Hypothalamus (tissue), 51 donors: ENCODE measurements at regions not wholly inside any gene's neighbourhood (a gene's known extent, or its start where the extent isn't known, plus 50 kb on each side); places are given as distances from the start of the nearest gene placed in this dataset.
A peak's percentile ranks its signal among the peaks of the same experiment; 100 is the strongest.

Experiments used
- DNase-seq, 51 donors: peaks; one replicate each; lab custom pipeline; 2025; lab: John Stamatoyannopoulos, UW

DNA sequence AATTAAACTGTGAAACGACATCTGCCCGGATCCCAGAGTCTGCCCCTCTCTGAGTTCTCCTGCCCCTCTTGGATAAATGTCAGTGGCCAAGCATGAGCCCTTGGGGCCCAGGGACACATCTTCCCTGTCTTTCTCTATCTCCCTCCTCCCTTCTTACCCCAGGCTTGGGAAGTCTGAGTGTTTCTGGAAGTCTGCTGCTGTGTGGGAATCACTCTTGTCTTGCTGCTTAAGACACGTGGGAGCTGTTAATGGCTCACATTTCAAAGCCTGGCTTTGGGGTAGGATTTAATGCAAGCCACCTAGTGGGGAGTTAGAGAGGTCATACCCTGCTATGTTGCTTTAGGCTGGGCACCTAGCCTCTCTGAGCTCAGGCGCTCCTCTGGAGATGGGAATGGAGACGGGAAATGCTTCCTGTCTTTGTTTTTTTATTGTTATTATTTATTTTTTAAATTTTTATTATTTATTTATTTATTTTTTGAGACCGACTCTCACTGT is 218.5 kb upstream of the CIBAR2 start:
- peak in 1 of 51 donors; percentile 25 for DNase-seq

DNA sequence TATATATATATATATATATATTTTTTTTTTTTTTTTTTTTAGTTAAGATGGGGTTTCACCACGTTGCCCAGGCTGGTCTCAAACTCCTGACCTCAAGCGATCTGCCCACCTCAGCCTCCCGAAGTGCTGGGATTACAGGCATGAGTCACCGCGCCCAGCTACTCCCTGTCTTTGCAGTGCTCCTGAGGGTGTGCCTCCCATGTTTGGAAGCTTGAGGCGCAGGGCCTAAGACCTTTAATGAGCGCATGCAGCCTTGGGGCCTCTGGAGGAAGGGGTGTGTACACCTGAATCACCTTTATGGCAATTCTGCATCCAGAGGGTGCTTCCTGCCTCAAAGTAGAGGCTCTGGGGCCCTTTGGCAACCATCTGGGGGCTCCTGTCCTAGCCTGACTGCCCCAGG is 219.4 kb upstream of the CIBAR2 start:
- DNase-seq = no peak

- no peak for DNase-seq
Observed at GRCh38 chr16:85332175-85332574, 219.9 kb upstream of the CIBAR2 start.

DNA sequence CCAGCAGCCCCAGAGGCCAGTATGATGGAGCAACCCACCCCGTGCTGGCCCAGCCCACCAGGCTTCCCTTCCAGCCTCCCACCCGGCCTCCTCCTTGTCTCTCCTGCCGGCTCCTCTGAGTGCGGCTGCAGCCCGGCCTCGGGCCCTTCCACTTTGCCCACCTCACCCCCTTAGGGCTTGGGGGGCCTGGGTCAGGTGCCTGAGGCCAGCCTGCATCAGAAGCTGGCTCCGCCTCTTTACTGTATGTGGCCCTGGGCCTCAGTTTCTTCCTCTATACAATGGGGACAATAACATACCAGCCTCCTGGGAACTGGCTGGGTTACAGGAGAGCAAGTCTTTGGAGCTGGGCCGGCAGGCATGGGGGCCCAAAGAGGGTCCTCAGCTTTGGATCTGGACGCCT is 221.1 kb upstream of the CIBAR2 start:
- no peak for DNase-seq

DNA sequence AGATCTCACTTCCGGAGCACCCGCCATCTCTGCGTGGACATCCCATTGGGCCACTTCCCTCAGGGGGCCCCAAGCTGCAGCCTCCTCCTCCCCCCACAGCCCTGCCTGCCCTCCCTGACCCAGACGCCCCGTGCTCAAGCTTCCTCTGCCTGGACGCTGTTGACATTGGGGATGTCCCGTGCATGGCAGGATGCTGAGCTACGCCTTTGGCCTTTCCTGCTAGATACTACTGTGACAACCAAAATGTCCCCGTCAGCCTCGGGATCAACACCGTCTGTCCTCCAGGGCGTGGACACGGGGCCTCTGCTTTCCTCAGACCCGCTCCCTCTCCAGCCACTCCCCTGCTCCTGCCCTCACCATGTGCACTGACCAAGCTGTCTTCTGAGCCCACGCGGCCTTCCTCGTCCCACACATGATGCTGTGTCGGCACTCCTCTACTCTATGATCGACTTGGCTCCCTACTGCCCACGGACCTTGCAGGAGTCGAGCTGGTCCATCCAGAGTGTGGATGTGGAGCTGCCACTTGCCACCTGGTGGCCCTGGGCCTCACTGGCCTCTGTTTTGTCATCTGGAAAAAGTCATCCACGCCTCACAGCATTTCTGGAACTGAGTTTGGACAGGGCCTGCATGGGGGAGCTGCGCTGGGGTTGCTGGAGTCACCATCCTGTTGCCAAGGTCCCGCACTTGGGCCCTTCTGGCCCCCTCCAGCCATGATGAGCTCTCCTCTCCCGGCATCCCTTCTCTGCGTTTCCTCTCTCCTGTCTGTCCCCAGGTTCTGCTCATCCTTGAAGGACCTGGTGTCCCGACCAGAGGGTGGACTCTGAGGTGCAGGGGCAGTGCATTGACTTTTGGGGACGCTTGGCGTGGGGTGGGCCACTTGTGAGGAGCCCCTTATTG is 221.7 kb upstream of the CIBAR2 start:
- DNase-seq = no peak

DNA sequence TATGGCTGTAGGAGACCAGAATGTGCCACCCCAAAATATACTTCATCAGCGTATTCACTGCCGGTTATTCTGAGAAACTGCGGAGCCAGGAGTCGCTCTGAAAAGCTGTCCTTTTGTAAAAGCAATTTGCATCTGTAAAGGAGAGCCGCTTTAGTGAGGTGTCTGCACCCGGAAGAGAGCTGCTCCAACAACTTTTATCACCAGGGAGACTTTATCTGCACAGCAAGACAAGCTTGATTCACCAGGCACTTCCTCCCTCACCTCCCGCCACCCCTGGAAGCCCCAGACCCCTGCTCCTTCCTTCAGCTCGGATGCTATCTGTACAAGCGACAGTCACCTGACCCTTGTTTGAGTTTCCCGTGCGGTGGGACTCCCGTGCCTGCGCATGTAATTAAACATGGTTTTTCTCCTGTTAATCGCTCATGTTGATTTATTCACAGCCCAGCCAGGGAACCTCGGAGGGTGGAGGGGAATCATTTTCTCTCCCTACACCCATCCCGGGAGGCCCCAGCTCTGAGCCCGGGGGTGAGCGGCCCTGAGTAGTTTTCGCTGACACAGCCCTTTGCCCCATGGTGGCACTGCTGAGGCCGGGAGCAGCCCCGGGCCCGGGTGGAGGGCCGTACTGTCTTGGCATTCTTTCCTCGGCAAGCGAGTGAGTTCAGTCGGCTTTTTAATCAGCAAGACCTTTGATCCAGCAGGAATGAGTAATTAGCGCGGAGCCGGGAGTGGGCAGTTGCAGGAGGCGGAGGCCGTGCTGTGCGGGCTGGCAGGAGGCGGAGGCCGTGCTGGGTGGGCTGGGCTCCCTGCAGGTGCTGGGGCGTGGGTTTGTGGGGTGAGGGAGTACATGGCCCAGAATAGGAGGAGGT is 222.7 kb upstream of the CIBAR2 start:
- peak in 1 of 51 donors; percentile 19 for DNase-seq

- DNase-seq = peak in 3 of 51 donors; percentile 9 to 25 (median 21)
Observed at GRCh38 chr16:85335584-85336491, 223.6 kb upstream of the CIBAR2 start.

GRCh38 chr16:85337910-85338637 is 225.8 kb upstream of the CIBAR2 start:
- DNase-seq = no peak

GRCh38 chr16:85338638-85338982 is 226.3 kb upstream of the CIBAR2 start:
- DNase-seq = no peak

GRCh38 chr16:85338989-85339685 is 226.9 kb upstream of the CIBAR2 start:
- DNase-seq = no peak

DNA sequence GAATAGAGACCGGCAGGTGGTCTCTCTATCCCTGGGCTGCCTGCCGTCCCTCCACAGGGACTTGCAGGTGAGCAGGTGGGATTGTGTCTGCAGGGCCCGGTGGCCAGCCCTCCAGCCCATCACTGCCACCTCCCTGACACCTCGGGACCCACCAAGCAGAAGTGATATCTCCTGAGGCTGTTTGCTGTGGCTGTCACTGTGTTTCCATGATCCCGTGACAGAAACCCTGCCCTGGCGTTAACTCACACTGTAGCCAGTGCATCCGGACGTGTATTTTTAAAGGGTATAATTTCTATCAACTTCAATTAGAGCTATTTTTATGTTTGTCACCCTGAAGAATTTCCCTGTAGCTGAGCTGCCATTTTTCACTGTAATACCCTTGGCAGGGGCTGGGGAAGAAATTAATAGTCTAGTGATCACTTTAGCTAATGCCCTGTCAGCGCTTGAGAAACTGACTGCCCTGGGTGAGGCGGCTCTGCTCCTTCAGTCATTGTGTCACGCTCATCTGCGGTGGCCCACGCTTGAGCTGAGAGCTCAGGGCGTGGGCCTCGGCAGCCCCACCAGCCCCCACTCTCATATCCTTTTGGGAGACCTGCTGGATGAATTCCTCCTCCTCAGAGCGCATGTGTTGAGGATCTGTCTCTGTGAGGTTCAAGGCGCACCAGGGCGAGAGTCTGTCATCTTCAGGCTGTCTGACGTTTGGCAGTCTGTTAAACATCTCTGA is 229.9 kb upstream of the CIBAR2 start:
- DNase-seq = no peak

DNA sequence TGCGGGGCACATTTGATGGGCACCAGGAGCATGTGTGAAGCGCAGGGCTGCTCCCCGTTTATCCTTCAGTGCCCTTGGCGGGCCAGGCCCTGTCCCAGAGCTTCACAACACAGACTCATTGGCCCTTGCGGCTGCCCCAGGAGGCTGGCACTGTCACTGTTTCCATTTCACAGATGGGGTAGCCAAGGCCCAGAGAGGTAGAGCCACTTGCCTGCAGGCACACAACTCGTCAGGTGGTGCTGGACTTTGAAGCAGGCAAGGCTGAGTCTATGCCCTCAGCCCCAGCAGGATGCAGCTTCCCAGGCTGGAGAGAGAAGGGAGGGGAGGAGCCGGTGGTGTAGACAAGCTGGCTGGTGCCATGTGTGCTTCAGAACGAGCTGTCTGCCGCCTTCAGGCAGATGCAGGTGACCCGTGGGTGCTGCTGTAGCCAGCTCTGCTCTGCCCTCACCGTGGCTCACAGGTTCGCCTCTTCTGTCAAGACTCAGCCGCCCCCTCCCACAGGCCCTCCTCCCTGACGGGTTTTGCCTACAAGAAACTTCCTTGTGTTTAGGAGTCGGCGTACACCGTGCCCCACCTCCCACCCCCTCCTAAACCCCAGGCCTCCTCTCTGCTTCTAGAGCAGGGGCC is 232.3 kb upstream of the CIBAR2 start:
- no peak for DNase-seq

DNA sequence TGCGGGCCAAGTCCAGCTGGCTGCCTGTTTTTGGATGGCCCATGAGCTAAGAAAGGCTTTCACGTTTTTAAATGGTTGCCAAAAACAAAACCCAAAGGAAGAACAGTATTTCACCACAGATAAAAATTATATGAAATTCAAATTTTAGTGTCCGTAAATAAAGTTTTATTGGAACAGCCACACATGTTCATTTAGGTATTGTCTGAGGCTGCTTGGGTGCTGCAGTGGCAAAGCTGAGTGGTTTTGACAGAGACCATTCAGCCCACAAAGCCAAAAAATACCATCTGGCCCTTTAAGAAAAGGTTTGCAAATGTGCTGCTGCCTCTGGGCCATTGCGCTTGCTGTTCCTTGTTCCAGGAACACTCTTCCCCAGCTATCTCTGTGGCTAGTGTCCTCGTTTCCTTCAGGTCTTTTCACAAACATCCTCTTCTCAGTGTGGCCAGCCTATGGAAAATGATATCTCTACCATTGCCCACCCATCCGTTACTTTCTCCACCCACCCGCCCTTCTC is 232.9 kb upstream of the CIBAR2 start:
- no peak for DNase-seq

- no peak for DNase-seq
Observed at GRCh38 chr16:85346404-85347212, 234.3 kb upstream of the CIBAR2 start.

- DNase-seq = peak in 3 of 51 donors; percentile 8 to 34 (median 20)
Observed at GRCh38 chr16:85347213-85347591, 234.9 kb upstream of the CIBAR2 start.

DNA sequence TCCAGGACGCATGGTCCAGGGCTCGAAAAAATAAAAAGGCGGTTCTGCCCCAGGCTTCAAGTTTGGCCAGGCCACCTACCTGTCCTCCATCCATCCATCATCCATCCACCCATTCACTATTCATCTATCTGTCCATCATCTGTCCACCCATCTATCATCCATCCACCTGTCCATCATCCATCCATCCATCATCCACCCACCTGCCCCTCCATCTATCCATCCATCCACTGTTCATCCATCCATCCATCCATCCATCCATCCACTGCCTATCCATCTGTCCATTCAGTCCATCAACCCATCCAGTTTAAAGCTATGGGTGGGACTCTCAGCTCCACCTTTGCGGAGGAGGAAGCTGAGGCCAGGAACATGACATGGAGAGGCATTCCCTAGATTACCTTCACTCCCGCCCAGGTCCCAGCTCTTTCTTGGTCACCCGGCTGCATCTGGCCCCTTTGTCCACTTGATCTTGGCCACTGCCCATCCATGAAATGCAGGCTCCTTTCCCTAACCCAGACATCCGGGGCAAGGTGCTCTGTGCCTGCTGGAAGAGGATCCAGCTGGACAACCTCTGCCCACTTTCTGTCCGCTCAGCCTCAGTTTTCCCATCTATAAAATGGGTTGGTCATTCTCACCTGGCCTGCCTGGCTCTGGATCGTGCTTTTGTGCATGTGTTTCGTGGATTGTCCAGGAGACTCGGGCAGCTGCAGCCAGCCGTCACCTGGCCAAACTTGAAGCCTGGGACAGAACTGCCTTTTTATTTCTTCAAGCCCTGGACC is 236.0 kb upstream of the CIBAR2 start:
- DNase-seq = no peak
